ENCODE measurements at regions not wholly inside any gene's neighbourhood (a gene's known extent, or its start where the extent isn't known, plus 50 kb on each side); places are given as distances from the start of the nearest gene placed in this dataset.

GRCh38 chr1:78762113-78762512 lies 112.5 kb downstream of the IFI44 start:
- H2BK5ac ChIP-seq (ENCODE audit: low read depth, low read length, poor library complexity), result no peak overlapping the region
- no peak for DNase-seq
- H3K4me2 ChIP-seq (ENCODE audit: low read length), result no peak overlapping the region
- no peak overlapping the region for H2BK120ac ChIP-seq (ENCODE audit: insufficient read depth, low read length, poor library complexity)
- H3K27ac ChIP-seq (ENCODE audit: low read depth, low read length), result no peak overlapping the region
- no peaks in the 10 kb centered on the region for H3K79me2 ChIP-seq (ENCODE audit: control insufficient read depth, insufficient read depth, low read length, poor library complexity)
- H2BK12ac ChIP-seq (ENCODE audit: low read length), result no peak overlapping the region
- no peaks in the 10 kb centered on the region for H3K79me1 ChIP-seq (ENCODE audit: low read length)
- no peak overlapping the region for H3K4me3 ChIP-seq (ENCODE audit: low read depth, low read length)
- H3K23ac ChIP-seq (ENCODE audit: low read length), result no peak overlapping the region
- no peak overlapping the region for H3K18ac ChIP-seq (ENCODE audit: low read length)
- no peak overlapping the region for H4K8ac ChIP-seq (ENCODE audit: low read depth, low read length)
- no peak overlapping the region for H2AK5ac ChIP-seq (ENCODE audit: low read length)
- H4K12ac ChIP-seq (ENCODE audit: low read depth, low read length), result no peak overlapping the region
- H3K4me1 ChIP-seq (ENCODE audit: control insufficient read depth in 1 of 2, insufficient read depth in 2 of 2, low read length in 2 of 2), result no peaks in the 10 kb centered on the region
- H4K91ac ChIP-seq (ENCODE audit: low read depth, low read length), result no peak overlapping the region
- H3K9ac ChIP-seq (ENCODE audit: low read length), result no peak overlapping the region
- H3K36me3 ChIP-seq (ENCODE audit: control insufficient read depth in 1 of 2, insufficient read depth in 2 of 2, low read length in 2 of 2), result no peaks in the 10 kb centered on the region
- no peaks in the 10 kb centered on the region for H3K27me3 ChIP-seq (ENCODE audit: insufficient read depth, low read length)
- no peak overlapping the region for H3K4ac ChIP-seq (ENCODE audit: low read depth, low read length)
- H3K14ac ChIP-seq (ENCODE audit: low read length), result no peak overlapping the region
- H3K9me3 ChIP-seq (ENCODE audit: insufficient read depth, low read depth, low read length), result no peaks in the 10 kb centered on the region
- H2AFZ ChIP-seq (ENCODE audit: insufficient read depth, low read length, poor library complexity), result no peak overlapping the region
- no CpG with 5 or more reads among the region's 4 CpGs for WGBS (ENCODE audit: extremely low coverage, insufficient coverage, insufficient read length)

DNA sequence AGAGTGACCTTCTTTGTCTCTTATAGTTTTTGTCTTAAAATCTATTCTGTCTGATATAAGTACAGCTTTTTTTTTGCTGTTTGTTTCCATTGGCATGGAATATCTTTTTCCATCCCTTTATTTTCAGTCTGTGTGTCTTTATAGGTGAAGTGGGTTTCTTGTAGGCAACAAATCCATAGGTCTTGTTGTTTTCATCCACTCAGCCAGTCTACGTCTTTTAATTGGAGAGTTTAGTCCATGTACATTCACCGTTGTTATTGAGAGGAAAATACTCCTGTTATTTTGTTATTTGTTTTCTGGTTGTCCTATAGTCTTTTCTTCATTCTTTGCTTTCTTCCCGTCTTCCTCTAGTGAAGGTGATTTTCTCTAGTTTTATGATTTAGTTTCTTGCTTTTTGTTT lies 115.9 kb downstream of the IFI44 start:
- H2BK120ac ChIP-seq (ENCODE audit: insufficient read depth, low read length, poor library complexity), result no peak overlapping the region
- no peaks in the 10 kb centered on the region for H3K27me3 ChIP-seq (ENCODE audit: insufficient read depth, low read length)
- no peak for DNase-seq
- H3K4me1 ChIP-seq (ENCODE audit: control insufficient read depth in 1 of 2, insufficient read depth in 2 of 2, low read length in 2 of 2), result no peaks in the 10 kb centered on the region
- H2AK5ac ChIP-seq (ENCODE audit: low read length), result no peak overlapping the region
- no peak overlapping the region for H3K4me2 ChIP-seq (ENCODE audit: low read length)
- no peak overlapping the region for H4K12ac ChIP-seq (ENCODE audit: low read depth, low read length)
- H3K9me3 ChIP-seq (ENCODE audit: insufficient read depth, low read depth, low read length), result no peaks in the 10 kb centered on the region
- no peak overlapping the region for H3K14ac ChIP-seq (ENCODE audit: low read length)
- no peak overlapping the region for H2AFZ ChIP-seq (ENCODE audit: insufficient read depth, low read length, poor library complexity)
- no peak overlapping the region for H2BK12ac ChIP-seq (ENCODE audit: low read length)
- no peak overlapping the region for H3K23ac ChIP-seq (ENCODE audit: low read length)
- no peaks in the 10 kb centered on the region for H3K79me2 ChIP-seq (ENCODE audit: control insufficient read depth, insufficient read depth, low read length, poor library complexity)
- no peak overlapping the region for H3K4me3 ChIP-seq (ENCODE audit: low read depth, low read length)
- no peak overlapping the region for H3K18ac ChIP-seq (ENCODE audit: low read length)
- no peak overlapping the region for H3K4ac ChIP-seq (ENCODE audit: low read depth, low read length)
- H3K27ac ChIP-seq (ENCODE audit: low read depth, low read length), result no peak overlapping the region
- H3K79me1 ChIP-seq (ENCODE audit: low read length), result no peaks in the 10 kb centered on the region
- WGBS (ENCODE audit: extremely low coverage, insufficient coverage, insufficient read length), result no CpG with 5 or more reads among the region's 3 CpGs
- no peak overlapping the region for H3K9ac ChIP-seq (ENCODE audit: low read length)
- H2BK5ac ChIP-seq (ENCODE audit: low read depth, low read length, poor library complexity), result no peak overlapping the region
- no peak overlapping the region for H4K91ac ChIP-seq (ENCODE audit: low read depth, low read length)
- no peak overlapping the region for H4K8ac ChIP-seq (ENCODE audit: low read depth, low read length)
- H3K36me3 ChIP-seq (ENCODE audit: control insufficient read depth in 1 of 2, insufficient read depth in 2 of 2, low read length in 2 of 2), result no peaks in the 10 kb centered on the region

DNA sequence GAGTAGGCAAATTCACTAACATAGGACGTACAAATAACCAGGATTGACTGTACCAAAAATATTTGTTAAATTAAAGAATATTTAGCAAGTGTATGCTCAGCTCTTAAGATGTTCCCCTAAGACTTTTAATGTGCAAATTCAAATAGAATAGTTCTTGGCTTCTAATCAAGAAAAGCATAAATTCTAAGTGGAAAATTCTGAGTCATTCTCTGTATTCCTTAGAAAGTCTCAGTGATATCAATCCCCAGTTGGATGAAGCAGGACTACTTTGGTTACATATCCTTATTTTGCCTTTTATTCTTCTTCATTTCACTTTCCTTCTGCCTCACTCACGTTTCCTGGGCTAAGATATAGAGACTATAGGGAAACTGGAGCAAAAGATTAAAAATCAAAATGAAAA lies 130.2 kb downstream of the IFI44 start:
- no CpG with 5 or more reads among the region's 2 CpGs for WGBS (ENCODE audit: extremely low coverage, insufficient coverage, insufficient read length)
- H3K14ac ChIP-seq (ENCODE audit: low read length), result no peak overlapping the region
- H3K18ac ChIP-seq (ENCODE audit: low read length), result no peak overlapping the region

DNA sequence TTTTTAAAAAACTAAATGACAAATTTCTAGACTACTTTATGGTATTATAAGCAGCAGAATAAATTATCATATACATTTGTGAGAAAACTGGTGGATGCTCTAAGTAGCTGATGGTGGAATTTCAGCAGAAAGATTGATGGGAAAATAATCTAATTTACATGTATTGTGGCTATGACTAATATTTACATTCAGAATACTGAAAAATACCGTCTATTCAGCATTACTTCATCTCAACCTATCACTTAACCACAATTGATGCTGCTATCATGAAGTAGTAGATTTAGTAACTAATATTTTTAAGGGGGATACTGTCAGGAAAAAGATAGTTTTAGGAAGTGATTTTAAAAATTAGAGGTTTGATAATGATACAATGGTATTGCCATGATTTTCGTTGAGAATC lies 137.9 kb downstream of the IFI44 start:
- H3K79me1 ChIP-seq (ENCODE audit: low read length), result no peaks in the 10 kb centered on the region

More for the DNA sequence above, 130.2 kb downstream of the IFI44 start:
- Histone ChIP-seq H2BK12ac (ENCODE audit: low read length) (no peak overlapping the region), H3K27me3 (ENCODE audit: insufficient read depth, low read length) (no peaks in the 10 kb centered on the region), H3K79me1 (ENCODE audit: low read length) (no peaks in the 10 kb centered on the region), H4K12ac (ENCODE audit: low read depth, low read length) (no peak overlapping the region), H2AFZ (ENCODE audit: insufficient read depth, low read length, poor library complexity) (no peak overlapping the region), H3K27ac (ENCODE audit: low read depth, low read length) (no peak overlapping the region), H3K4me2 (ENCODE audit: low read length) (no peak overlapping the region), H3K4me3 (ENCODE audit: low read depth, low read length) (no peak overlapping the region), H3K4me1 (ENCODE audit: control insufficient read depth in 1 of 2, insufficient read depth in 2 of 2, low read length in 2 of 2) (no peaks in the 10 kb centered on the region), H3K36me3 (ENCODE audit: control insufficient read depth in 1 of 2, insufficient read depth in 2 of 2, low read length in 2 of 2) (no peaks in the 10 kb centered on the region), H2BK120ac (ENCODE audit: insufficient read depth, low read length, poor library complexity) (no peak overlapping the region), H2AK5ac (ENCODE audit: low read length) (no peak overlapping the region), H3K23ac (ENCODE audit: low read length) (no peak overlapping the region), H4K8ac (ENCODE audit: low read depth, low read length) (no peak overlapping the region), H3K9me3 (ENCODE audit: insufficient read depth, low read depth, low read length) (no peaks in the 10 kb centered on the region), H3K79me2 (ENCODE audit: control insufficient read depth, insufficient read depth, low read length, poor library complexity) (no peaks in the 10 kb centered on the region), H4K91ac (ENCODE audit: low read depth, low read length) (no peak overlapping the region), H2BK5ac (ENCODE audit: low read depth, low read length, poor library complexity) (no peak overlapping the region), H3K9ac (ENCODE audit: low read length) (no peak overlapping the region), H3K4ac (ENCODE audit: low read depth, low read length) (no peak overlapping the region)
- no peak for DNase-seq

More for the DNA sequence above, 137.9 kb downstream of the IFI44 start:
- Histone ChIP-seq H3K27ac (ENCODE audit: low read depth, low read length) (no peak overlapping the region), H3K36me3 (ENCODE audit: control insufficient read depth in 1 of 2, insufficient read depth in 2 of 2, low read length in 2 of 2) (no peaks in the 10 kb centered on the region), H3K4me2 (ENCODE audit: low read length) (no peak overlapping the region), H3K4ac (ENCODE audit: low read depth, low read length) (no peak overlapping the region), H3K9ac (ENCODE audit: low read length) (no peak overlapping the region), H2BK12ac (ENCODE audit: low read length) (no peak overlapping the region), H2AFZ (ENCODE audit: insufficient read depth, low read length, poor library complexity) (no peak overlapping the region), H2AK5ac (ENCODE audit: low read length) (no peak overlapping the region), H2BK120ac (ENCODE audit: insufficient read depth, low read length, poor library complexity) (no peak overlapping the region), H3K9me3 (ENCODE audit: insufficient read depth, low read depth, low read length) (no peaks in the 10 kb centered on the region), H3K27me3 (ENCODE audit: insufficient read depth, low read length) (no peaks in the 10 kb centered on the region), H3K14ac (ENCODE audit: low read length) (no peak overlapping the region), H4K8ac (ENCODE audit: low read depth, low read length) (no peak overlapping the region), H4K12ac (ENCODE audit: low read depth, low read length) (no peak overlapping the region), H3K79me2 (ENCODE audit: control insufficient read depth, insufficient read depth, low read length, poor library complexity) (no peaks in the 10 kb centered on the region), H3K18ac (ENCODE audit: low read length) (no peak overlapping the region), H4K91ac (ENCODE audit: low read depth, low read length) (no peak overlapping the region), H3K4me1 (ENCODE audit: control insufficient read depth in 1 of 2, insufficient read depth in 2 of 2, low read length in 2 of 2) (no peaks in the 10 kb centered on the region), H3K23ac (ENCODE audit: low read length) (no peak overlapping the region), H2BK5ac (ENCODE audit: low read depth, low read length, poor library complexity) (no peak overlapping the region), H3K4me3 (ENCODE audit: low read depth, low read length) (no peak overlapping the region)
- no CpG with 5 or more reads among the region's 2 CpGs for WGBS (ENCODE audit: extremely low coverage, insufficient coverage, insufficient read length)
- no peak for DNase-seq

All from trophoblast cell (in vitro differentiated cells and primary cell).